ENCODE measurements at regions not wholly inside any gene's neighbourhood (a gene's known extent, or its start where the extent isn't known, plus 50 kb on each side); places are given as distances from the start of the nearest gene placed in this dataset.

GRCh38 chr21:43348170-43348766, 78.7 kb downstream of the SIK1 start:
- no peak overlapping the region for H3K27ac ChIP-seq (ENCODE audit: low read depth, low read length)
- H3K27me3 ChIP-seq (ENCODE audit: insufficient read depth, low read length) = no peaks in the 10 kb centered on the region
- H3K79me2 ChIP-seq (ENCODE audit: insufficient read depth, low read length) = no peaks in the 10 kb centered on the region
- H3K4me2 ChIP-seq (ENCODE audit: insufficient read depth, low read length) = no peak overlapping the region
- no peak for TF ChIP-seq CTCF (IDR thresholded peaks at IDR 0.05; ENCODE audit: extremely low read depth, low read depth, low read length)
- no peak overlapping the region for H3K4me3 ChIP-seq (ENCODE audit: insufficient read depth, low read length)
- H3K4me1 ChIP-seq (ENCODE audit: insufficient read depth, low read length) = no peaks in the 10 kb centered on the region
- DNase-seq (ENCODE audit: insufficient read length, low spot score, missing footprints) = no peak
- H3K36me3 ChIP-seq (ENCODE audit: insufficient read depth, low read length) = no peaks in the 10 kb centered on the region
- H2AFZ ChIP-seq (ENCODE audit: low read length) = no peak overlapping the region
- H3K9me3 ChIP-seq (ENCODE audit: low read depth, low read length) = no peaks in the 10 kb centered on the region
- no peaks in the 10 kb centered on the region for H4K20me1 ChIP-seq (ENCODE audit: insufficient read depth, low read length)

GRCh38 chr21:43347461-43348169, 79.3 kb downstream of the SIK1 start:
- H2AFZ ChIP-seq (ENCODE audit: low read length) = no peak overlapping the region
- no peak for DNase-seq (ENCODE audit: insufficient read length, low spot score, missing footprints)
- no peaks in the 10 kb centered on the region for H3K79me2 ChIP-seq (ENCODE audit: insufficient read depth, low read length)
- TF ChIP-seq CTCF (IDR thresholded peaks at IDR 0.05; ENCODE audit: extremely low read depth, low read depth, low read length) = no peak
- H3K9me3 ChIP-seq (ENCODE audit: low read depth, low read length) = no peaks in the 10 kb centered on the region
- H3K4me2 ChIP-seq (ENCODE audit: insufficient read depth, low read length) = no peak overlapping the region
- H3K4me1 ChIP-seq (ENCODE audit: insufficient read depth, low read length) = no peaks in the 10 kb centered on the region
- H3K36me3 ChIP-seq (ENCODE audit: insufficient read depth, low read length) = no peaks in the 10 kb centered on the region
- no peak overlapping the region for H3K27ac ChIP-seq (ENCODE audit: low read depth, low read length)
- no peak overlapping the region for H3K4me3 ChIP-seq (ENCODE audit: insufficient read depth, low read length)
- H4K20me1 ChIP-seq (ENCODE audit: insufficient read depth, low read length) = no peaks in the 10 kb centered on the region
- H3K27me3 ChIP-seq (ENCODE audit: insufficient read depth, low read length) = no peaks in the 10 kb centered on the region

- no peaks in the 10 kb centered on the region for H3K9me3 ChIP-seq (ENCODE audit: low read depth, low read length)
- H3K27ac ChIP-seq (ENCODE audit: low read depth, low read length) = no peak overlapping the region
- H3K27me3 ChIP-seq (ENCODE audit: insufficient read depth, low read length) = no peaks in the 10 kb centered on the region
- no peak for DNase-seq (ENCODE audit: insufficient read length, low spot score, missing footprints)
- H3K4me3 ChIP-seq (ENCODE audit: insufficient read depth, low read length) = no peak overlapping the region
- H2AFZ ChIP-seq (ENCODE audit: low read length) = peak overlapping the region; percentile 54
- H3K4me2 ChIP-seq (ENCODE audit: insufficient read depth, low read length) = no peak overlapping the region
- H3K79me2 ChIP-seq (ENCODE audit: insufficient read depth, low read length) = no peaks in the 10 kb centered on the region
- no peak for TF ChIP-seq CTCF (IDR thresholded peaks at IDR 0.05; ENCODE audit: extremely low read depth, low read depth, low read length)
- no peaks in the 10 kb centered on the region for H4K20me1 ChIP-seq (ENCODE audit: insufficient read depth, low read length)
- no peaks in the 10 kb centered on the region for H3K4me1 ChIP-seq (ENCODE audit: insufficient read depth, low read length)
- H3K36me3 ChIP-seq (ENCODE audit: insufficient read depth, low read length) = no peaks in the 10 kb centered on the region
Observed at GRCh38 chr21:43346551-43346950, 80.4 kb downstream of the SIK1 start.

GRCh38 chr21:43345746-43346409, 81.1 kb downstream of the SIK1 start:
- Histone ChIP-seq H3K27ac (ENCODE audit: low read depth, low read length) (no peak overlapping the region), H3K9me3 (ENCODE audit: low read depth, low read length) (no peaks in the 10 kb centered on the region), H3K4me3 (ENCODE audit: insufficient read depth, low read length) (no peak overlapping the region), H3K79me2 (ENCODE audit: insufficient read depth, low read length) (no peaks in the 10 kb centered on the region), H2AFZ (ENCODE audit: low read length) (peak overlapping the region; percentile 54), H3K4me2 (ENCODE audit: insufficient read depth, low read length) (no peak overlapping the region), H3K36me3 (ENCODE audit: insufficient read depth, low read length) (no peaks in the 10 kb centered on the region), H4K20me1 (ENCODE audit: insufficient read depth, low read length) (no peaks in the 10 kb centered on the region), H3K4me1 (ENCODE audit: insufficient read depth, low read length) (peaks cover 3% of the 10 kb centered on the region), H3K27me3 (ENCODE audit: insufficient read depth, low read length) (no peaks in the 10 kb centered on the region)
- TF ChIP-seq CTCF (IDR thresholded peaks at IDR 0.05; ENCODE audit: extremely low read depth, low read depth, low read length) = no peak
- DNase-seq (ENCODE audit: insufficient read length, low spot score, missing footprints) = peak; percentile 95

Measured in osteoblast (primary cell).